ENCODE measurements at regions not wholly inside any gene's neighbourhood (a gene's known extent, or its start where the extent isn't known, plus 50 kb on each side); places are given as distances from the start of the nearest gene placed in this dataset.
A peak's percentile ranks its signal among the peaks of the same experiment; 100 is the strongest.

DNA sequence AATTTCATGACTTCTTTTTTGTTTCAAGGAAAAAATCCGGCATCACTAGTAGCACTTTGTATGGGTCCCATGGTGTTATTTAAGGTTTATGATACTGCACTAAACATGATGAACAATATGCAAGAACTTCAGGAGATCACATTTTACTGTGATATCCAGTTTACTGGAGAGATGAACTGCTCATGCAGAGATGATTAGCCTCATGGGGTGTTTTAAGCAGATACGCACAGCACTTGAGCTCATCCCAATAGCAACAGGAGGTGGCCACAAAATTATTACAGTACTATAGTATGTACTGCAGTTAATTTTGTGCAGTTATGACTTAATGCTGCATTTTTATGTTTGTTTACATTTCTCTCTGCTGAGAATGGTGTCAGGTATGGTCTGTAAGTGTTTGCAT lies 303.7 kb upstream of the PCDH15 start:
- TF ChIP-seq, protein P1, sequence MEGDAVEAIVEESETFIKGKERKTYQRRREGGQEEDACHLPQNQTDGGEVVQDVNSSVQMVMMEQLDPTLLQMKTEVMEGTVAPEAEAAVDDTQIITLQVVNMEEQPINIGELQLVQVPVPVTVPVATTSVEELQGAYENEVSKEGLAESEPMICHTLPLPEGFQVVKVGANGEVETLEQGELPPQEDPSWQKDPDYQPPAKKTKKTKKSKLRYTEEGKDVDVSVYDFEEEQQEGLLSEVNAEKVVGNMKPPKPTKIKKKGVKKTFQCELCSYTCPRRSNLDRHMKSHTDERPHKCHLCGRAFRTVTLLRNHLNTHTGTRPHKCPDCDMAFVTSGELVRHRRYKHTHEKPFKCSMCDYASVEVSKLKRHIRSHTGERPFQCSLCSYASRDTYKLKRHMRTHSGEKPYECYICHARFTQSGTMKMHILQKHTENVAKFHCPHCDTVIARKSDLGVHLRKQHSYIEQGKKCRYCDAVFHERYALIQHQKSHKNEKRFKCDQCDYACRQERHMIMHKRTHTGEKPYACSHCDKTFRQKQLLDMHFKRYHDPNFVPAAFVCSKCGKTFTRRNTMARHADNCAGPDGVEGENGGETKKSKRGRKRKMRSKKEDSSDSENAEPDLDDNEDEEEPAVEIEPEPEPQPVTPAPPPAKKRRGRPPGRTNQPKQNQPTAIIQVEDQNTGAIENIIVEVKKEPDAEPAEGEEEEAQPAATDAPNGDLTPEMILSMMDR (IDR thresholded peaks at IDR 0.05; ENCODE audit: unreplicated experiment in 3 of 3), result no peak
- no peaks in the 10 kb centered on the region for H3K27me3 Mint-ChIP-seq (ENCODE audit: low read depth)
- H3K36me3 Mint-ChIP-seq (ENCODE audit: low read depth), result no peaks in the 10 kb centered on the region
- no peak overlapping the region for H3K4me3 Mint-ChIP-seq
- H3K4me1 Mint-ChIP-seq, result no peaks in the 10 kb centered on the region
- H3K9me3 Mint-ChIP-seq, result no peaks in the 10 kb centered on the region
- no peak overlapping the region for H3K27ac Mint-ChIP-seq

DNA sequence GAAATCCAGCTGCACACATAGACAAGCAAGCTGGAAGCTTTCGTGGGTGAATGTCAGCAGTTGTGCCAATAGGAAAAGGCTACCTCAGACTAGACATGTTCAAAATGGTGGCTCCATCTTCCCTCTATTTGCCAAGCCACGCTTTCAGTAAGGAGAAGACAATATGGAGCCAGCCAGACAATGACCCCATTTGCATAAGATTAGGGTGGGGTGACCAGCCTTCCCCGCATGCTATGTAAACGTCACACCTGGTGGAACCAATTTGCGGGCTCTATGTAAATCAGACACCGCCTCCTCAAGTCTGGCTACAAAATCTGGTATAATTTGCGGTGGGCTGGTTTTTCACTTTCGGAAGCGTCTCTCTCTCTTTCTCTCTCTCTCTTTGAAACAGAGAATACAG lies 297.4 kb upstream of the PCDH15 start:
- TF ChIP-seq, protein P1 (IDR thresholded peaks at IDR 0.05; ENCODE audit: unreplicated experiment in 3 of 3), result no peak
- H3K27ac Mint-ChIP-seq, result no peak overlapping the region
- H3K9me3 Mint-ChIP-seq, result no peaks in the 10 kb centered on the region
- no peak overlapping the region for H3K4me3 Mint-ChIP-seq
- no peaks in the 10 kb centered on the region for H3K4me1 Mint-ChIP-seq
- H3K36me3 Mint-ChIP-seq (ENCODE audit: low read depth), result no peaks in the 10 kb centered on the region
- no peaks in the 10 kb centered on the region for H3K27me3 Mint-ChIP-seq (ENCODE audit: low read depth)

DNA sequence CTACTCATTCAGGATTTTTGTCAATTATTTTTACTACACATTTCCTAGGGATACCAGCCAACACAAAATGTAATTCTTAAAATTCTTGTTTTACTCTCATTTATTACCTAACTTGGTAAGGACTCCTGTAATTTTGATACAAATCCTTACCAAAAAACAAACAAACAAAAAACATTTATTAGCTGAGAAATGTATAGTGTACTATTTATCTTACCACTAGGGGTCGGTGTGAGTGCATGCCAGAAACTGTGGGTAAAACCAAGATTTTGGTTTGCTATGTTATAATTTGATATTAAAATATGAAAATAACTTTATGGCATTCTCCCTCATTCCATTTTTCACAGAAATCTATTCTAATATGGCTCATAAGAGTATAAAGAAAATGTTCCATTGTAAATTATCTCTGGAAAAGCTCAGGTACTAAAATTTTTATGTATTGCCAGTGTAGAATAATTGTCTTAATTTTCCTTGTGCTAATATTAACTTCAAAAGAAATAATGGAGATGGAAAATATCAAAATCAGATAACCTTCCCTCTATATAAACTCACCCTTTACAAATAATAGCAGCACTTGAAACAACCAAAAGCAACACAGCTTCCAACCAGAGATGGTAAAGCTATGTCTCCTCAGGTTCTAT lies 290.8 kb upstream of the PCDH15 start:
- H3K36me3 Mint-ChIP-seq (ENCODE audit: low read depth), result no peaks in the 10 kb centered on the region
- no peaks in the 10 kb centered on the region for H3K4me1 Mint-ChIP-seq
- H3K4me3 Mint-ChIP-seq, result no peak overlapping the region

DNA sequence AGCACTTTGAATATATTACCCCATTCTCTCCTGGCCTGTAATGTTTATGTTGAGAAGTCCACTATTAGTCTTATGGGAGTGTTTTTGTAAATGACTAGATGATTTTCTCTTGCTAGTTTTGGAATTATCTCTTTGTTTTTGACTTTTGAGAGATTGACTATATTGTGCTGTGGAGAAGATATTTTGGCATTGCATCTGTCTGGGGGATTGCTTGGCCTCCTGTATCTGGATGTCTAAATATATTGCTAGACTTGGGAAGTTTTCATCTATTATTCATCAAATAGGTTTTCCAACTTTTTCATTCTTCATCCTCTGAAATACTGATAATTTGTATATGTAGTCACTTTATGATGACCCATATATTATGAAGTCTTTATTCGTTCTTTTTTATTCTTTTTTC lies 277.1 kb upstream of the PCDH15 start:
- Mint-ChIP-seq H3K4me3 (no peak overlapping the region), H3K27ac (no peak overlapping the region), H3K36me3 (ENCODE audit: low read depth) (no peaks in the 10 kb centered on the region), H3K27me3 (ENCODE audit: low read depth) (no peaks in the 10 kb centered on the region), H3K9me3 (peaks cover 8% of the 10 kb centered on the region), H3K4me1 (no peaks in the 10 kb centered on the region)
- TF ChIP-seq, protein P1 (IDR thresholded peaks at IDR 0.05; ENCODE audit: unreplicated experiment in 3 of 3), result no peak

More for the DNA sequence above, 290.8 kb upstream of the PCDH15 start:
- TF ChIP-seq, protein P1 (IDR thresholded peaks at IDR 0.05; ENCODE audit: unreplicated experiment in 3 of 3), result peak; percentile 82 to 93 (median 89)
- H3K9me3 Mint-ChIP-seq, result no peaks in the 10 kb centered on the region
- no peaks in the 10 kb centered on the region for H3K27me3 Mint-ChIP-seq (ENCODE audit: low read depth)
- H3K27ac Mint-ChIP-seq, result no peak overlapping the region

DNA sequence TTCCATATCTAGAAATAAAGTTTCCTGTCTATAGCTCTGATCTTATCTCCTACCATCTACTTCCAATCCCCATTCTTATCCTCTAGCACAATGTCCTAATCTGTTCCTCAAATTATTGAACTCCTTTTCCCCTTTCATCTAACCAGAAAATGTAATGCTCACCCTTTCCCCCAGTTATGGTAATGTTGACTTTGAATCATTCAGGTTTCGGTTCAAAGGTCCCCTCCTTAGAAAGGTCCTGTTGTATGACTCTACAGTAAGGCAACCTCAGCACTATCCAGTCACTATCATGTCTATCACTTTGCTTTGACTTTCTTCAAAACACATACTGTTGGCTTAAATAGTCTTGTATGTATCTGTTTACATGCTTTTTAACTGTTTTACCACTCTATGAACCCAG lies 264.2 kb upstream of the PCDH15 start:
- TF ChIP-seq, protein P1 (IDR thresholded peaks at IDR 0.05; ENCODE audit: unreplicated experiment in 3 of 3), result no peak
- no peaks in the 10 kb centered on the region for H3K36me3 Mint-ChIP-seq (ENCODE audit: low read depth)
- H3K9me3 Mint-ChIP-seq, result peaks cover 5% of the 10 kb centered on the region
- H3K27me3 Mint-ChIP-seq (ENCODE audit: low read depth), result no peaks in the 10 kb centered on the region
- H3K27ac Mint-ChIP-seq, result no peak overlapping the region
- H3K4me1 Mint-ChIP-seq, result no peaks in the 10 kb centered on the region
- no peak overlapping the region for H3K4me3 Mint-ChIP-seq

DNA sequence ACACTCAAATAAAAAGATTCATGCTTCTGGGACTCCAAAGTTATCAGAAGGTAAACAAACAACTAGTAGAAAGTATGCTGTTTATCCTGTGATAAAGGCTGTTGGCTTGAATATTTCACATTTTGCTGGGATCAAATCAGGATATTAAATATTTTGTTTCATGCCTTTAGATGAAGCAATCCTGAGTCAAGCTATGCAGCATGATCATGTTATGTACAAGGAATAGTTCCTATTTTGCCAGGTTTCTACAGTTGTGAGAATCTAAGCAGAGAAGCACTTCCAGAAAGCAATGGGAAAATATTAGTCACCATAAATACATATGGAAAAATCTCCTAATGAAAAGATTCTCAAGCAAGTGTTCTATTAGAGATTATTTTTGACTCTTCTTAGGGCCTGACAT lies 262.8 kb upstream of the PCDH15 start:
- TF ChIP-seq, protein P1 (IDR thresholded peaks at IDR 0.05; ENCODE audit: unreplicated experiment in 3 of 3), result no peak
- no peaks in the 10 kb centered on the region for H3K4me1 Mint-ChIP-seq
- peaks cover 5% of the 10 kb centered on the region for H3K9me3 Mint-ChIP-seq
- H3K27ac Mint-ChIP-seq, result no peak overlapping the region
- no peaks in the 10 kb centered on the region for H3K27me3 Mint-ChIP-seq (ENCODE audit: low read depth)
- H3K36me3 Mint-ChIP-seq (ENCODE audit: low read depth), result no peaks in the 10 kb centered on the region
- no peak overlapping the region for H3K4me3 Mint-ChIP-seq

Measured in nephron (organoid).